ENCODE measurements at regions not wholly inside any gene's neighbourhood (a gene's known extent, or its start where the extent isn't known, plus 50 kb on each side); places are given as distances from the start of the nearest gene placed in this dataset.
"Not testable (repeated sequence)": the region's sequence is repeated elsewhere in the genome, so short reads cannot be mapped to it uniquely, and the experiment has no call there.

- no peak for DNase-seq (ENCODE audit: low read depth)
Observed at GRCh38 chr6:88499436-88499835, 333.3 kb upstream of the CNR1 start.

GRCh38 chr6:88497403-88497802 is 331.3 kb upstream of the CNR1 start:
- not testable (repeated sequence) for DNase-seq (ENCODE audit: low read depth)

GRCh38 chr6:88494401-88495140 is 328.4 kb upstream of the CNR1 start:
- DNase-seq (ENCODE audit: low read depth): no peak

GRCh38 chr6:88493717-88494116 is 327.6 kb upstream of the CNR1 start:
- DNase-seq (ENCODE audit: low read depth): no peak

GRCh38 chr6:88492824-88493223 is 326.7 kb upstream of the CNR1 start:
- DNase-seq (ENCODE audit: low read depth): no peak

GRCh38 chr6:88492241-88492640 is 326.1 kb upstream of the CNR1 start:
- DNase-seq (ENCODE audit: low read depth): no peak

GRCh38 chr6:88491266-88491880 is 325.2 kb upstream of the CNR1 start:
- no peak for DNase-seq (ENCODE audit: low read depth)

GRCh38 chr6:88490908-88491264 is 324.7 kb upstream of the CNR1 start:
- DNase-seq (ENCODE audit: low read depth): no peak

GRCh38 chr6:88490195-88490907 is 324.2 kb upstream of the CNR1 start:
- no peak for DNase-seq (ENCODE audit: low read depth)

GRCh38 chr6:88483424-88483823 is 317.3 kb upstream of the CNR1 start:
- DNase-seq (ENCODE audit: low read depth): no peak

- no peak for DNase-seq (ENCODE audit: low read depth)
Observed at GRCh38 chr6:88482465-88482864, 316.3 kb upstream of the CNR1 start.

GRCh38 chr6:88481519-88481918 is 315.4 kb upstream of the CNR1 start:
- no peak for DNase-seq (ENCODE audit: low read depth)

GRCh38 chr6:88480816-88481215 is 314.7 kb upstream of the CNR1 start:
- no peak for DNase-seq (ENCODE audit: low read depth)

- no peak for DNase-seq (ENCODE audit: low read depth)
Observed at GRCh38 chr6:88477413-88477812, 311.3 kb upstream of the CNR1 start.

GRCh38 chr6:88476388-88476787 is 310.2 kb upstream of the CNR1 start:
- DNase-seq (ENCODE audit: low read depth): no peak

- DNase-seq (ENCODE audit: low read depth): no peak
Observed at GRCh38 chr6:88474720-88475119, 308.6 kb upstream of the CNR1 start.

- DNase-seq (ENCODE audit: low read depth): no peak
Observed at GRCh38 chr6:88473589-88473988, 307.4 kb upstream of the CNR1 start.

GRCh38 chr6:88472851-88473525 is 306.8 kb upstream of the CNR1 start:
- no peak for DNase-seq (ENCODE audit: low read depth)

- no peak for DNase-seq (ENCODE audit: low read depth)
Observed at GRCh38 chr6:88459643-88460042, 293.5 kb upstream of the CNR1 start.

GRCh38 chr6:88459189-88459588 is 293.0 kb upstream of the CNR1 start:
- no peak for DNase-seq (ENCODE audit: low read depth)

- DNase-seq (ENCODE audit: low read depth): no peak
Observed at GRCh38 chr6:88458662-88459061, 292.5 kb upstream of the CNR1 start.

- no peak for DNase-seq (ENCODE audit: low read depth)
Observed at GRCh38 chr6:88456221-88456859, 290.2 kb upstream of the CNR1 start.
